K562 (cell line): ENCODE measurements at regions not wholly inside any gene's neighbourhood (a gene's known extent, or its start where the extent isn't known, plus 50 kb on each side); places are given as distances from the start of the nearest gene placed in this dataset.

Source experiments
- ATAC-seq: fragments of 200-7000 bp; cut with Tn5 transposase; 3 replicates; pipeline ENCODE4 v1.9.1; 2020; ENCODE audit warnings: moderate library complexity
- BruUV-seq: library from RNA; stranded (reverse); fragments of 400-500 nt; replicated peaks from 2 replicates; lab custom pipeline; 2021; lab: Mats Ljungman, UMichigan
- CTCF ChIA-PET: fragments of 300-600 bp; formaldehyde crosslinking; extraction: SDS; loops from one replicate; lab custom pipeline; 2021; ENCODE audit warnings: low intra/inter-chr PET ratio; lab: Yijun Ruan, JAX
- POLR2A ChIA-PET: fragments of 300-600, 350-650 bp; sonication (Branson Sonifier 250); formaldehyde crosslinking; extraction: SDS; loops from one replicate; lab custom pipeline; 2021; ENCODE audit warnings: antibody characterized with exemption, inconsistent platforms; lab: Yijun Ruan, JAX
- DNase-seq, 4 experiments: peaks; one replicate each; pipeline versions ENCODE4 v3.0.0 to v3.0.0-alpha.2; 2011 to 2018; ENCODE audit warnings: low spot score in 3 of 4, mixed read lengths in 3 of 4; ENCODE audit errors: extremely low read depth in 1 of 4
- FAIRE-seq: peaks from 2 replicates; lab custom pipeline; 2011; peaks lifted over from hg19 to GRCh38; lab: Jason Lieb, UNC
- H2AFZ ChIP-seq: 2 replicates; pipeline ENCODE4 v1.6.0; 2011; ENCODE audit warnings: low read depth, low read length, control low read depth, inconsistent platforms
- H3K27ac ChIP-seq: fragments of 200-600 bp; 3 replicates; pipeline ENCODE4 v1.8.0; 2011; ENCODE audit warnings: low read depth, mild to moderate bottlenecking, control low read depth, inconsistent platforms, low read length, moderate library complexity, mixed read lengths; ENCODE audit errors: extremely low read depth
- H3K27me3 ChIP-seq, 2 experiments: fragments of 300-600 bp in 1 of 2; 2 replicates in 1 of 2; 3 replicates in 1 of 2; pipeline versions ENCODE4 v1.6.0 to v1.8.0; 2011; ENCODE audit warnings: inconsistent platforms in 2 of 2, low read length in 2 of 2, mild to moderate bottlenecking in 1 of 2, mixed read lengths in 1 of 2, moderate library complexity in 1 of 2; ENCODE audit not compliant: control insufficient read depth in 2 of 2, insufficient read depth in 2 of 2
- H3K36me3 ChIP-seq: fragments of 300-600 bp; 3 replicates; pipeline ENCODE4 v1.8.0; 2011; ENCODE audit warnings: mild to moderate bottlenecking, low read length, inconsistent platforms; ENCODE audit not compliant: control insufficient read depth, insufficient read depth
- H3K4me1 ChIP-seq, 2 experiments: fragments of 200-600 bp in 1 of 2; replicated peaks in 1 of 2; 2 replicates in 1 of 2; 3 replicates in 1 of 2; pipeline versions ENCODE4 v1.5.1 to v1.8.0; 2011; ENCODE audit warnings: inconsistent platforms in 2 of 2, low read length in 2 of 2, mild to moderate bottlenecking in 1 of 2, mixed read lengths in 1 of 2, moderate library complexity in 1 of 2; ENCODE audit not compliant: control insufficient read depth in 2 of 2, insufficient read depth in 2 of 2
- H3K4me2 ChIP-seq: 2 replicates; pipeline ENCODE4 v1.6.1; 2011; ENCODE audit warnings: low read length, control low read depth, inconsistent platforms, mixed read lengths; ENCODE audit not compliant: insufficient read depth
- H3K4me3 ChIP-seq: fragments of 200-600 bp; sonication (generic), shearing (Covaris generic); 2 replicates; pipeline ENCODE4 v1.5.1; 2016; ENCODE audit warnings: control low read depth, inconsistent platforms
- H3K79me2 ChIP-seq: fragments of 200-600 bp; 3 replicates; pipeline ENCODE4 v1.8.0; 2011; ENCODE audit warnings: low read length, inconsistent platforms; ENCODE audit not compliant: control insufficient read depth, insufficient read depth
- H3K9ac ChIP-seq, 2 experiments: 2 replicates each; pipeline versions ENCODE4 v1.6.0 to v1.6.1; 2011; ENCODE audit warnings: low read depth in 2 of 2, low read length in 2 of 2, control low read depth in 1 of 2, inconsistent platforms in 1 of 2, mild to moderate bottlenecking in 1 of 2, mixed read lengths in 1 of 2; ENCODE audit not compliant: insufficient read depth in 1 of 2
- H3K9me1 ChIP-seq: one replicate; pipeline ENCODE4 v1.6.0; 2011; ENCODE audit warnings: inconsistent platforms, mild to moderate bottlenecking, low read length, moderate library complexity; ENCODE audit not compliant: control insufficient read depth, insufficient read depth
- H3K9me3 ChIP-seq: replicated peaks from 2 replicates; pipeline ENCODE4 v1.5.1; 2011; ENCODE audit warnings: low read depth, low read length, inconsistent platforms; ENCODE audit not compliant: control insufficient read depth, insufficient read depth
- H4K20me1 ChIP-seq: replicated peaks from 2 replicates; pipeline ENCODE4 v1.6.1; 2011; ENCODE audit warnings: low read length, inconsistent platforms, mixed read lengths; ENCODE audit not compliant: control insufficient read depth, insufficient read depth
- CBFA2T3 ChIP-seq: fragments of 450-650 bp; IDR thresholded peaks from 2 replicates; pipeline ENCODE4 v1.6.1; 2017
- ELF1 ChIP-seq: fragments of 200-800 bp; sonication (Bioruptor generic); IDR thresholded peaks from 2 replicates; pipeline ENCODE4 v1.6.1; 2016; ENCODE audit warnings: missing genetic modification characterization, missing compliant biosample characterization
- HDGF ChIP-seq: fragments of 450-650 bp; IDR thresholded peaks from 2 replicates; pipeline ENCODE4 v1.6.1; 2016
- ILF3 ChIP-seq: fragments of 450-650 bp; IDR thresholded peaks from 2 replicates; pipeline ENCODE4 v1.6.1; 2018; ENCODE audit warnings: antibody characterized with exemption, mild to moderate bottlenecking, moderate library complexity, borderline replicate concordance
- PTBP1 ChIP-seq: fragments of 200-400 bp; formaldehyde crosslinking; IDR thresholded peaks from 2 replicates; pipeline ENCODE4 v1.6.1; 2017; ENCODE audit warnings: low read depth, low read length
- PTRF ChIP-seq: fragments of 450-650 bp; IDR thresholded peaks from 2 replicates; pipeline ENCODE4 v1.6.1; 2016; ENCODE audit warnings: mild to moderate bottlenecking, missing genetic modification characterization, missing compliant biosample characterization
- RNF219 ChIP-seq: fragments of 250-450 bp; sonication (Bioruptor Pico); IDR thresholded peaks from 2 replicates; pipeline ENCODE4 v1.5.0; 2022; ENCODE audit warnings: mild to moderate bottlenecking
- TOE1 ChIP-seq, 2 experiments: fragments of 450-650 bp in 1 of 2; sonication (generic) in 1 of 2; formaldehyde crosslinking in 1 of 2; IDR thresholded peaks; 2 replicates each; pipeline versions ENCODE4 v1.7.1 to v1.8.0; 2016 to 2022; ENCODE audit warnings: borderline replicate concordance in 2 of 2, mild to moderate bottlenecking in 2 of 2, antibody characterized with exemption in 1 of 2, inconsistent platforms in 1 of 2, low read depth in 1 of 2, missing genetic modification reagents in 1 of 2, moderate library complexity in 1 of 2
- ZNF184 ChIP-seq: sonication (generic); formaldehyde crosslinking; IDR thresholded peaks from 2 replicates; pipeline ENCODE4 v1.5.0; 2020; ENCODE audit warnings: missing genetic modification reagents
- ZNF212 ChIP-seq: fragments of 450-650 bp; formaldehyde crosslinking; IDR thresholded peaks from 2 replicates; pipeline ENCODE4 v1.4.0; 2020; ENCODE audit warnings: mild to moderate bottlenecking
- ZNF512 ChIP-seq: IDR thresholded peaks from 2 replicates; pipeline ENCODE4 v1.6.1; 2016; ENCODE audit warnings: missing genetic modification characterization, missing compliant biosample characterization
- ZNF639 ChIP-seq, 2 experiments: fragments of 200-800 bp in 1 of 2; sonication (Bioruptor generic) in 1 of 2; sonication (generic) in 1 of 2; formaldehyde crosslinking in 1 of 2; IDR thresholded peaks in 1 of 2; conservative IDR thresholded peaks in 1 of 2; 2 replicates each; pipeline versions ENCODE4 v1.5.0 to v1.6.1; 2016 to 2020; ENCODE audit warnings: missing compliant biosample characterization in 1 of 2, missing genetic modification characterization in 1 of 2, missing genetic modification reagents in 1 of 2
- ZNF75A ChIP-seq: fragments of 450-650 bp; formaldehyde crosslinking; IDR thresholded peaks from 2 replicates; pipeline ENCODE4 v1.4.0; 2020; ENCODE audit warnings: mild to moderate bottlenecking
- WGBS: fragments of 100-300 bp; shearing (Covaris generic); methylation state at CpG from one replicate; pipeline ENCODE4 v1.1.6; 2016; ENCODE audit warnings: low coverage, mixed read lengths; ENCODE audit not compliant: insufficient coverage; ENCODE audit errors: missing lambda C conversion rate; 5-methylcytosine and 5-hydroxymethylcytosine counted together
- in situ Hi-C: fragments of 300-500 bp; cut with MboI; formaldehyde crosslinking; loops from 4 replicates; pipeline ENCODE4 v1.15.0; 2018; ENCODE audit warnings: inconsistent platforms, mixed read lengths
- intact Hi-C: fragments of 100-400 bp; cut with micrococcal nuclease; formaldehyde crosslinking; loops from 2 replicates; pipeline ENCODE4 v1.14.2; 2022

- ATAC-seq (no peak), DNase-seq (no peak), FAIRE-seq (no peak)
- Histone ChIP-seq H3K9me3 (0 out of 2 replicates have a peak, but pooled peaks cover 2% of the 10 kb centered on the region), H3K27ac (no peak overlapping the region), H4K20me1 (no peaks in the 10 kb centered on the region), H3K79me2 (no peaks in the 10 kb centered on the region), H3K9me1 (no peaks in the 10 kb centered on the region), H3K9ac (no peak overlapping the region), H2AFZ (no peak overlapping the region), H3K4me3 (no peak overlapping the region), H3K4me2 (no peak overlapping the region), H3K27me3 (no peaks in the 10 kb centered on the region), H3K36me3 (no peaks in the 10 kb centered on the region), H3K4me1 (peaks cover 9 to 18% of the 10 kb centered on the region in 2 experiments)
- intact Hi-C loops (no loop called here), in situ Hi-C loops (no loop called here)
- no TSS peak for BruUV-seq
- POLR2A ChIA-PET: no interaction called here
- CTCF ChIA-PET: no interaction called here
- 43% methylated on average over 1 of the region's 1 CpG for whole genome bisulfite sequencing
- no peak for TF ChIP-seq HDGF
- no peak for TF ChIP-seq ZNF512 (tag)
- TF ChIP-seq ZNF639 (CRISPR knock-in tag; conservative IDR thresholded peaks at IDR 0.05 in 1 of 2, IDR thresholded peaks at IDR 0.05 in 1 of 2): no peak
- TF ChIP-seq ZNF75A (CRISPR knock-in tag): no peak
- no peak for TF ChIP-seq TOE1 (IDR thresholded peaks at IDR 0.05; ENCODE audit: borderline replicate concordance)
- TF ChIP-seq TOE1 (CRISPR knock-in tag; IDR thresholded peaks at IDR 0.05; ENCODE audit: borderline replicate concordance, low read depth): no peak
- TF ChIP-seq PTRF: no peak
- no peak for TF ChIP-seq RNF219 (CRISPR knock-in tag)
- TF ChIP-seq ELF1 (tag): no peak
- TF ChIP-seq PTBP1: no peak
- TF ChIP-seq ZNF184 (CRISPR knock-in tag): no peak
- TF ChIP-seq ZNF212 (CRISPR knock-in tag): no peak
- TF ChIP-seq ILF3: no peak
- TF ChIP-seq CBFA2T3: no peak
Measured at GRCh38 chr14:50035214-50035613, 81.2 kb downstream of the VCPKMT start.
